Trophoblast cell (in vitro differentiated cells and primary cell): ENCODE measurements at regions not wholly inside any gene's neighbourhood (a gene's known extent, or its start where the extent isn't known, plus 50 kb on each side); places are given as distances from the start of the nearest gene placed in this dataset.

Source experiments
- DNase-seq, 2 donors: peaks; one replicate each; pipeline ENCODE4 v3.0.0-alpha.2; 2016
- H2AFZ ChIP-seq: 2 replicates; pipeline ENCODE4 v1.6.1; 2013; ENCODE audit warnings: low read length, moderate library complexity, mild to moderate bottlenecking; ENCODE audit not compliant: insufficient read depth, poor library complexity
- H2AK5ac ChIP-seq: 2 replicates; pipeline ENCODE4 v1.6.1; 2013; ENCODE audit warnings: mild to moderate bottlenecking, low read length
- H2BK120ac ChIP-seq: 2 replicates; pipeline ENCODE4 v1.6.1; 2013; ENCODE audit warnings: low read length, mild to moderate bottlenecking, moderate library complexity; ENCODE audit not compliant: insufficient read depth, poor library complexity
- H2BK12ac ChIP-seq: 2 replicates; pipeline ENCODE4 v1.6.1; 2013; ENCODE audit warnings: mild to moderate bottlenecking, low read length, moderate library complexity
- H2BK5ac ChIP-seq: 2 replicates; pipeline ENCODE4 v1.6.1; 2013; ENCODE audit warnings: low read length, low read depth, moderate library complexity, mild to moderate bottlenecking; ENCODE audit not compliant: poor library complexity
- H3K14ac ChIP-seq: 2 replicates; pipeline ENCODE4 v1.6.1; 2013; ENCODE audit warnings: mild to moderate bottlenecking, low read length
- H3K18ac ChIP-seq: 2 replicates; pipeline ENCODE4 v1.6.1; 2013; ENCODE audit warnings: mild to moderate bottlenecking, low read length
- H3K23ac ChIP-seq: 2 replicates; pipeline ENCODE4 v1.6.1; 2013; ENCODE audit warnings: low read length
- H3K27ac ChIP-seq: 2 replicates; pipeline ENCODE4 v1.5.1; 2013; ENCODE audit warnings: low read depth, mild to moderate bottlenecking, inconsistent platforms, low read length, moderate library complexity
- H3K27me3 ChIP-seq: 2 replicates; pipeline ENCODE4 v1.6.1; 2013; ENCODE audit warnings: inconsistent platforms, mild to moderate bottlenecking, low read length, moderate library complexity; ENCODE audit not compliant: insufficient read depth
- H3K36me3 ChIP-seq, 2 experiments: 1 replicate in 1 of 2; 2 replicates in 1 of 2; pipeline ENCODE4 v1.6.1; 2013; ENCODE audit warnings: low read length in 2 of 2, mild to moderate bottlenecking in 2 of 2, moderate library complexity in 1 of 2; ENCODE audit not compliant: insufficient read depth in 2 of 2, control insufficient read depth in 1 of 2
- H3K4ac ChIP-seq: 2 replicates; pipeline ENCODE4 v1.6.1; 2013; ENCODE audit warnings: low read depth, mild to moderate bottlenecking, low read length, moderate library complexity
- H3K4me1 ChIP-seq, 2 experiments: 1 replicate in 1 of 2; 2 replicates in 1 of 2; pipeline ENCODE4 v1.6.1; 2013; ENCODE audit warnings: low read length in 2 of 2, mild to moderate bottlenecking in 2 of 2, moderate library complexity in 1 of 2; ENCODE audit not compliant: insufficient read depth in 2 of 2, control insufficient read depth in 1 of 2
- H3K4me2 ChIP-seq: 2 replicates; pipeline ENCODE4 v1.6.1; 2013; ENCODE audit warnings: inconsistent platforms, mild to moderate bottlenecking, low read length, moderate library complexity
- H3K4me3 ChIP-seq: 2 replicates; pipeline ENCODE4 v1.5.1; 2013; ENCODE audit warnings: mild to moderate bottlenecking, low read depth, low read length, inconsistent platforms
- H3K79me1 ChIP-seq: one replicate; pipeline ENCODE4 v1.6.1; 2013; ENCODE audit warnings: low read length
- H3K79me2 ChIP-seq: 2 replicates; pipeline ENCODE4 v1.6.1; 2013; ENCODE audit warnings: low read length, mild to moderate bottlenecking; ENCODE audit not compliant: control insufficient read depth, insufficient read depth, poor library complexity
- H3K9ac ChIP-seq: 2 replicates; pipeline ENCODE4 v1.6.1; 2013; ENCODE audit warnings: mild to moderate bottlenecking, low read length
- H3K9me3 ChIP-seq: 2 replicates; pipeline ENCODE4 v1.6.1; 2013; ENCODE audit warnings: low read depth, mild to moderate bottlenecking, control low read depth, inconsistent platforms, low read length; ENCODE audit not compliant: insufficient read depth
- H4K12ac ChIP-seq: 2 replicates; pipeline ENCODE4 v1.6.1; 2013; ENCODE audit warnings: low read depth, mild to moderate bottlenecking, low read length, moderate library complexity
- H4K8ac ChIP-seq: 2 replicates; pipeline ENCODE4 v1.6.1; 2013; ENCODE audit warnings: low read depth, mild to moderate bottlenecking, low read length, moderate library complexity
- H4K91ac ChIP-seq: one replicate; pipeline ENCODE4 v1.6.1; 2013; ENCODE audit warnings: low read depth, mild to moderate bottlenecking, low read length, moderate library complexity
- WGBS: extraction: QIAGEN DNeasy Blood & Tissue Kit; methylation state at CpG from one replicate; pipeline ENCODE4 v1.1.7; 2013; ENCODE audit warnings: missing lambda C conversion rate; ENCODE audit not compliant: insufficient read length, insufficient coverage; ENCODE audit errors: extremely low coverage; 5-methylcytosine and 5-hydroxymethylcytosine counted together

DNA sequence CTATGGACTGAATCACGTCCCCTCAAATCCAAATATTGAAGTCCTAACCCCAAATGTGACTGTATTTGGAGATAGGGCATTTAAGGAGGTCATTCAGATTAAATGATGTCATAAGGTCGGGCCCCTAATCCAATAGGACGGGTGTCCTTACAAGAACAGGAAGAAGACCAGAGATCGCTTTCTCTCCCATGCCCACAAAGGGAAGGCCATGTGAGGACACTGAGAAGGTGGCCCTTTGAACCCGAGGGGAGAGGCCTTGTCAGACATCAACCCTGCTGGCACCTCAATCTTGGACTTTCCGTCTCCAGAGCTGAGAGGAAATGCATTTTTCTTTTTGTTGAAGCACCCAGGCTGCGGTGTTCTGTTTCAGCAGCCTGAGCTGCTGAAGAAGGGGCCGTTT lies 72.3 kb upstream of the KLF6 start:
- DNase-seq: no peak

GRCh38 chr10:3856593-3856992 lies 71.6 kb upstream of the KLF6 start:
- no peaks in the 10 kb centered on the region for H3K9me3 ChIP-seq
- H2AK5ac ChIP-seq: no peak overlapping the region
- no peak overlapping the region for H2BK120ac ChIP-seq
- no peak overlapping the region for H3K18ac ChIP-seq
- H2BK5ac ChIP-seq: no peak overlapping the region
- no peak overlapping the region for H2AFZ ChIP-seq
- H3K14ac ChIP-seq: no peak overlapping the region
- no peak for DNase-seq
- H3K27me3 ChIP-seq: no peaks in the 10 kb centered on the region
- peaks cover 14% of the 10 kb centered on the region for H3K79me1 ChIP-seq
- no peak overlapping the region for H2BK12ac ChIP-seq
- no peaks in the 10 kb centered on the region for H3K36me3 ChIP-seq
- no peak overlapping the region for H4K91ac ChIP-seq
- no peak overlapping the region for H4K12ac ChIP-seq
- H3K9ac ChIP-seq: no peak overlapping the region
- no peak overlapping the region for H3K4ac ChIP-seq
- peaks cover 6 to 18% of the 10 kb centered on the region in 2 experiments for H3K4me1 ChIP-seq
- H4K8ac ChIP-seq: no peak overlapping the region
- no CpG with 5 or more reads among the region's 7 CpGs for WGBS
- H3K4me2 ChIP-seq: no peak overlapping the region
- H3K23ac ChIP-seq: no peak overlapping the region
- H3K4me3 ChIP-seq: no peak overlapping the region
- H3K79me2 ChIP-seq: peaks cover 4% of the 10 kb centered on the region
- H3K27ac ChIP-seq: no peak overlapping the region

More for the DNA sequence above, 72.3 kb upstream of the KLF6 start:
- Histone ChIP-seq H3K79me1 (peaks cover 18% of the 10 kb centered on the region), H2AFZ (no peak overlapping the region), H2BK5ac (no peak overlapping the region), H3K23ac (no peak overlapping the region), H2BK120ac (no peak overlapping the region), H2AK5ac (no peak overlapping the region), H3K4me2 (no peak overlapping the region), H4K12ac (no peak overlapping the region), H3K14ac (no peak overlapping the region), H3K27ac (no peak overlapping the region), H3K18ac (no peak overlapping the region), H2BK12ac (no peak overlapping the region), H3K9me3 (no peaks in the 10 kb centered on the region), H4K8ac (no peak overlapping the region), H3K79me2 (peaks cover 4% of the 10 kb centered on the region), H3K4ac (no peak overlapping the region), H3K27me3 (no peaks in the 10 kb centered on the region), H3K4me3 (no peak overlapping the region), H3K4me1 (peaks cover 11 to 24% of the 10 kb centered on the region in 2 experiments), H4K91ac (peak overlapping the region; percentile 8), H3K9ac (no peak overlapping the region), H3K36me3 (no peaks in the 10 kb centered on the region)
- no CpG with 5 or more reads among the region's 8 CpGs for whole genome bisulfite sequencing

GRCh38 chr10:3853547-3854303 lies 68.7 kb upstream of the KLF6 start:
- peak overlapping the region; percentile 60 for H3K4ac ChIP-seq
- H4K8ac ChIP-seq: peak overlapping the region; percentile 55
- H3K4me1 ChIP-seq: peaks cover 8 to 22% of the 10 kb centered on the region in 2 experiments
- H3K9me3 ChIP-seq: no peaks in the 10 kb centered on the region
- no peaks in the 10 kb centered on the region for H3K36me3 ChIP-seq
- H3K4me2 ChIP-seq: no peak overlapping the region
- peaks cover 4% of the 10 kb centered on the region for H3K79me2 ChIP-seq
- no peak overlapping the region for H4K12ac ChIP-seq
- H2BK12ac ChIP-seq: peak overlapping the region; percentile 96
- H3K14ac ChIP-seq: peak overlapping the region; percentile 78
- H3K27ac ChIP-seq: peak overlapping the region; percentile 96
- H2AK5ac ChIP-seq: peak overlapping the region; percentile 80
- H3K27me3 ChIP-seq: no peaks in the 10 kb centered on the region
- H3K18ac ChIP-seq: no peak overlapping the region
- H2BK120ac ChIP-seq: peak overlapping the region; percentile 100
- H2BK5ac ChIP-seq: peak overlapping the region; percentile 100
- no peak overlapping the region for H3K4me3 ChIP-seq
- no CpG with 5 or more reads among the region's 11 CpGs for WGBS
- H4K91ac ChIP-seq: peak overlapping the region; percentile 100
- H2AFZ ChIP-seq: no peak overlapping the region
- no peak for DNase-seq
- peaks cover 20% of the 10 kb centered on the region for H3K79me1 ChIP-seq
- H3K9ac ChIP-seq: no peak overlapping the region
- no peak overlapping the region for H3K23ac ChIP-seq

DNA sequence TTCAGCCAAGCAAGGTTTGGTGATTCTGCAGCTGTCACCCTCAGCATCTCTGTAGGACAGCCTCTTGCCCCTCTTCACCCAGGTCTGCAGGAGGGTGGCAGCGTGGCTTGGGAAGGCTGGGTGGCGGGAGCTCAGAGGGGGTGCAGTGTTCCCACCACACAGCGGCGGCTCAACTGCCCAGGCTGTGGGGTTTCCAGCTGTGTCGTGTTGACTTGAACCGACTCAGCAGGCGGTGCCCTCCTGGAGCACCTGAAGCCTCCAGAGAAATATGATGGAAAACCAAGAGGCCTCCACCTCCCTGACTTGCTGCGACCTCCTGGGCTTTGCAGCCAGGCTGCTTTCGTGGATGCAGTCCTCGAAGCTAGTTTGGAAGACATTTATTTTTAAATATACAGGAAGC lies 68.0 kb upstream of the KLF6 start:
- Histone ChIP-seq H2BK12ac (peak overlapping the region; percentile 100), H2BK5ac (peak overlapping the region; percentile 100), H3K9ac (peak overlapping the region; percentile 28), H4K91ac (peak overlapping the region; percentile 100), H2BK120ac (peak overlapping the region; percentile 100), H3K18ac (peak overlapping the region; percentile 100), H3K4me1 (peaks cover 8 to 22% of the 10 kb centered on the region in 2 experiments), H3K79me1 (peaks cover 20% of the 10 kb centered on the region), H3K4ac (peak overlapping the region; percentile 98), H4K8ac (peak overlapping the region; percentile 98), H3K27me3 (no peaks in the 10 kb centered on the region), H2AFZ (peak overlapping the region; percentile 69), H3K4me3 (no peak overlapping the region), H4K12ac (peak overlapping the region; percentile 27), H2AK5ac (peak overlapping the region; percentile 100), H3K23ac (no peak overlapping the region), H3K79me2 (peaks cover 4% of the 10 kb centered on the region), H3K4me2 (peak overlapping the region; percentile 1), H3K36me3 (no peaks in the 10 kb centered on the region), H3K14ac (peak overlapping the region; percentile 100), H3K9me3 (no peaks in the 10 kb centered on the region), H3K27ac (peak overlapping the region; percentile 96)
- no CpG with 5 or more reads among the region's 10 CpGs for WGBS
- DNase-seq: no peak
